RCC 7860 (cell line): ENCODE measurements at regions not wholly inside any gene's neighbourhood (a gene's known extent, or its start where the extent isn't known, plus 50 kb on each side); places are given as distances from the start of the nearest gene placed in this dataset.

ENCODE experiments used
- DNase-seq: peaks from one replicate; pipeline ENCODE4 v3.0.0-alpha.2; 2015; ENCODE audit warnings: low spot score
- FAIRE-seq: peaks from 2 replicates; lab custom pipeline; 2012; peaks lifted over from hg19 to GRCh38; lab: Jason Lieb, UNC

DNA sequence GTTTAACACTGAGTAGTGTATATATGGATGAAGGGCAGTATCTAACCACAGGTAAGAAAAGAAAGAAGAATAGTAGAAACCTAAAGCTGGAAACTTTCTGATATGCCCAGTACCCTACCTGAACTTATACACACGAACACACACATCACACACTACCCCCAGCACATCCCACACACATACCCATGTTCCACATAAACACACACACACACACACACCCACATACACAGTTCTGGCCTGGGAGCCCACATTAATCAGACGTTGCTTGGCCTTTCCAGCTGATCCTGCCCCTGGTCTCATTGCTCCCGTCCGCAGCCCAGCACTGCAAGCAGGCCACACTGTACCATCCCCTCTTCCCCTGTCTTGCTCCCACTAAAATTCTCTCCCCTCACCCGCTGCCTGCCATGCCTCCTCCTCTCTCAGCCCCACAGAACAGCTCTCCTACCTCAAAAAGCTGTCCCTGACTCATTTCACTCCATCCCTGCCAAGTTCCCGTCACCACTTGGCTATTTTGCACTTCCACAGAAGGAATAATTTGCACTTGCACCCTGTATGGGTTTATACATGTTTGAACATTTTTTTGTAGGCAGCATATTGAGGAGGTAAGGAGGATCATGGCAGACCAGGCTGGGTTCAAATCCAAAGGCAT is 185.8 kb upstream of the PPP2R3A start:
- FAIRE-seq (no peak), DNase-seq (no peak)

DNA sequence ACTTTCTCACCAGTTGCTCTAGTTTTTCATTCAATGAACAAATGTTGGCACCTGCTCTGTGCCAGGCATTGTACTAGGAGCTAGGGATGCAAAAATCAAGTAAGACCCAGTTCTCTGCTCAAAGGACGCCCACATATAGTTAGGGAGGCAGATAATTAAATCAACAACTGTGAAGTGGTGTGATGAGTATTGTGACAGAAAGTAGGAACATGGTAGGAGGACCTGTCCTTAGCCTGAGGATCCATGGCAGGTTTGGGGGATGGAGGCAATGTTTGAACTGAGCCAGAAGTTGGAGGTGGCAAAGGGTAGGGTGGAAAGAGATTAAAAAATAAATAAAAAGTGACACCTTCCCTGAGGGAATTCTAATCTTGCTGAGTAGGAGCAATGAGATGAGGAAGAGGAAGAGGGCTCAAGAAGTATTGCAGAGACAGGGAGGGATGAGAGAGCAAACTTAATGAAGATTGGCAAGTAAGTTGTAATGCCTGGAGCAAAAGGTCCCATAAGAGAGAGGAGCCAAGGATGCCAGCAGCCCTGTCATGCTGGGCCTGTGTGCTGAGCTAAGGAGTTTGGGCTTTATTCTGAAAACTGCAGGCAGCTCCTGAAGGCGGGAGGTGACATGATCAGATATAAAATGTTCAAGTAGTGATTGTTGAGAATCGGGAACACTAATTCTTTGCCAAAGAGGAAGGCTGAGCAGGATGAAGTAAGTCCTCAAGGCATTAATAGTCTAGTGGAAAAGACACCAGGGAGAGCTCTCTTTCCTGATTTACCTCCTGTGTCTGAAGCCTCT is 184.3 kb upstream of the PPP2R3A start:
- FAIRE-seq (no peak), DNase-seq (no peak)

DNA sequence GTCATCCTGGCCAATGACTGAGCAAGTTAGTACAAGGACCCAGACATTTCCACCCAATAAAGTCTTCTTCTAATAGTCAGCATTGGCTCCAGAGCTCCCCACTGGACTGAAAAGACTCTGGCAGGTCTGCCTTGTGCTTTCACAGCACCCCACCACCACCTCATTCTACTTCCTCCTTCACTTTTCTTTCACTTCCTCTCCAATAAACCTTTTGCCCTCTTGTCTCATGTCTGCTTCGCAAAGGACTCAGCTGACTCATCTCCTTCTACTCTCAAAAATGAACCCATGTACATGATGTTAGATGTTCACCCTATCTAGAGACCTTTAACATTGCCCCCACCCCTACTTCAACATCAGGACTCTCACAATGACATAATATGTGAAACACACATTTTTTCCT is 181.0 kb upstream of the PPP2R3A start:
- FAIRE-seq (no peak), DNase-seq (no peak)

DNA sequence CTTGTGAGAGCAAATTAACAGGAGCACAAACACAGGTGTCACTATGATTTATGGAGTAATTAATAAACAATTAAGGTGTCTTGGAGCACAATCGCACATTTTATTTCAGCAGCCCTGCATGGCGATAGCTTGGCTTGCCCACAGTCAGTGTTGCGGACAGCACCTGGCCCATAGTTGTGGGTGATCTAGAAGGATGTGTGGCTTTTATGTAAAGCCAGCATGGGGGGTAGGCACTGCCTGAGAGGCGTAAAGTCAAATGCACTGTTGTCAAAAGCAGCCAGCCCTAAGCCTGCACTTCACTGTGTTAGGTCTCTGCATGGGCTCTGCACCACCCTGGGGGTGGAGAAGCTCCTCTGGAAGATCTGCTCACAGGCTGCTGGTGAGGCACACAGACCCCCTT is 177.4 kb upstream of the PPP2R3A start:
- DNase-seq (no peak), FAIRE-seq (no peak)

DNA sequence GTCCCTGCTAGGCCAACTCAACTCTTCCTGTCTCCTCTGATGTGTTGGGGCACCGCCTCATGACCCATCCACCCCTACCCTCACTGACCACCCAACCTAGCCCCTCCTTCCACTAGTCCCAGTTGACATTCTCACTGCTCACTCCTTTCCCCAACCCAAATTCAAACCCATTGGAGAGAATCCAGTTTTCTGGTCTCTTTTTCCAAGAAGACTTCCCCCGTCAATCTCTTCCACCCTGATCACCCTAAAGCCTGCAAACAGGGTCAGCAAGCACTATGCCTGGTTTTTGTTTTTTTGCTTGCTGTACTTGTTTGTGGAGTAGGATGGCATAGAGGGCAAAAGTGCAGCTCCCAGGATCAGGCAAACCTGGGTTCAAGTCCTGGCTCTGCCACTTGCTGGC is 176.6 kb upstream of the PPP2R3A start:
- DNase-seq (no peak), FAIRE-seq (no peak)

DNA sequence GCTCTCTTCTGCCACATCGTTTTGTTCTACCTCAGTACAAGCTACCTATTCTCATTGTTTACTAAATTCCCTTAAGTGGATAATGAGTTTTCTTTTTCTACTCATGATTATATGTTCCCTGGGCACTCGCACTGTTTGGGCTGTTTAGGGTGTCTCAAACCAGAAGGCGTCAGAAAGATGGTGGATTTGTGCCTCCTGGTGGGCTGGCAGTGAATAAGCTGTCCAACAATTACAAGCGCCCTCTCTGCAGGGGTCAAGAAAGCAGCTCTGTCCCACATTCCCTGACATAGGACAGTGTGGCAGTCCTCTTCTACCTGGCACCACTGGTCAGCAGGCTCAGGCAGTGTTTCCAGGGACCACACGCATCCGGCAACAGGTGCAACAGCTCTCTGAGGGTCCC is 173.4 kb upstream of the PPP2R3A start:
- DNase-seq = no peak

DNA sequence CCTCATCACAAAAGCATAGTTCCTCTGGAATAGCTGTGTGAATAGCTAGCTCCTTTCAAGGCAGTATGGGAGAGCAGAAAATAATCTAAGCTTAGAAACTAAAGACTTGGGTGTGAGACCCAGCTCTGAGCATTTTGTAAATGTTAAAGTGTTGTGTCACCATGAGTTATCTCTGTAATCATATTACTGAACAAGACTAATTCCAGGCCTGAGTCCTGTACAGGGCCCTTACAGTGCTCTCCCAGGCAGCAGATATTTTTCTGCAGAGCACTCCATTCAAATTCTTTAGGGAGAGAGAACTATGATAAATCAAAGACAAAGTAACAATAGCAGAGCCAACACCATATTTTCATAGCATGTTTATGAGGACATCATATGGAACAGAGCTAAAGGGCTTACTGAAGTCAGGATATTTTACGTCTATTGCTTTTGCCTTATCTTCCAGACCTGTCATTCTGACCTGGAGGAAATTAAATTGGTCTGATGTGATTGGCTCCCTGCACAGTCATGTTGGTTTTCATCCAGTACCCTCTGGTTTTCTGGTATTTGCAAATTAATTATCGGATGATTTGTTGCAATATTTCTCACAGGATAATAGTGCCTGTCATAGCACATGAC is 172.6 kb upstream of the PPP2R3A start:
- FAIRE-seq = no peak

More for the DNA sequence above, 173.4 kb upstream of the PPP2R3A start:
- no peak for FAIRE-seq

DNA sequence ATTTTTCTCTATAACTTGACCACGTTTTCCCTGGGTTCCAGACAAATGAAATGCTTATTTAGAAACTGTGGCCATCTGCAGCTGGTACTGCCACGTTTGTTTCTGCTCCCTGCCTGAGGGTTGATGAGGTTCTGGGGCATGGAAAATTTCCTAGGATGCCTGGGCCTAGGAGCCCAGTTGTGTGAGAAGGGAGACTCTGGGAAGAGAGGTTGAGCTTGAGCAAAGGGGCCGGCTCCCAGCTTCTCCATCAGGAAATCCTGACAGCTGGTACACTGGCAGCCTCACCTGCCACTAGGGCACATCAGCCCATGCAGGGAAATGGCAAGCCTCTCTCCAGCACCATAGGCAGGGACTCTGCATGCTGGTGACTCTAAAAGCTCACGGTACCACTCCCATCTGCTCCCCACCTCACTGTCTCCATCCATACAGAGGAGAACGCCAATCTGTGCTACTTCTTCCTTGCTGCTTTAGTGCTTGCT is 165.4 kb upstream of the PPP2R3A start:
- DNase-seq (no peak), FAIRE-seq (no peak)

More for the DNA sequence above, 172.6 kb upstream of the PPP2R3A start:
- no peak for DNase-seq

DNA sequence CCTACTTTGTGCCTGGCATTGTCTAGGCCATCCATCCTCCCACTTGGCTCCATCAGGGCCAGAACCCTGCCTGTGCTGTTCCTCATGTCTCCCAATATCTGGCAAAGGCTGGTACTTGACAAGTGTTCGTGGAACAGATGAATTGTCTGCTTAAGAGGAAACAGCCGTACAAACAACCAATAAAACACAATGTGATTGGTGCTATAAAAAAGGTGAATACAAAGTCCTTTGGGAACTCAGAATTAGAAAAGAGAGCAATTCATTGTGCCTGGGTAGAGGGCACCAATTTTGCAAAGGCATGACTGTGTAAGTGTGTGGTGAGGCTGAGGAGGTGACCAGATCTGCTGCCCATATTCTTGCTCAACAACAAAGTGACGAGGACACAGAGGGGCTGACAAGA is 164.5 kb upstream of the PPP2R3A start:
- DNase-seq (no peak), FAIRE-seq (no peak)

DNA sequence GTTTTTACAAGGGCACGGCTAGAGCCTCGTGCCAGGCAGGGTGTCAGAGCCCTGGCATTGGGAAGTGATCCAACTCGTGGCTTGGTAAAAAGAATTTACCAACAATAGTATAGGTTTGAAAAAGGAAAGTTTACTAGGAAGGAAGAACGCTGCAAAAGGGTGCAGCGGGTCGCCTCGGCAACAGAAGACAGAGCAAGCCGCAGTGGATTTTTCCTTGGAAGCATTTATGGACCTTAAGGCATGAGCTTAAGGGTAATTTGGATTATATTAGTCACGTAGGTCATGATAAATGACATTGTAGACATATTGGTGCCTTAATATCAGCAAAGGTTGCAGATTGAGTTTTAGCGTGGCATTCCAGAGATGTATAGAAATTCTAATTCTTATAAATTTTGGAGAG is 163.4 kb upstream of the PPP2R3A start:
- DNase-seq (no peak), FAIRE-seq (no peak)

DNA sequence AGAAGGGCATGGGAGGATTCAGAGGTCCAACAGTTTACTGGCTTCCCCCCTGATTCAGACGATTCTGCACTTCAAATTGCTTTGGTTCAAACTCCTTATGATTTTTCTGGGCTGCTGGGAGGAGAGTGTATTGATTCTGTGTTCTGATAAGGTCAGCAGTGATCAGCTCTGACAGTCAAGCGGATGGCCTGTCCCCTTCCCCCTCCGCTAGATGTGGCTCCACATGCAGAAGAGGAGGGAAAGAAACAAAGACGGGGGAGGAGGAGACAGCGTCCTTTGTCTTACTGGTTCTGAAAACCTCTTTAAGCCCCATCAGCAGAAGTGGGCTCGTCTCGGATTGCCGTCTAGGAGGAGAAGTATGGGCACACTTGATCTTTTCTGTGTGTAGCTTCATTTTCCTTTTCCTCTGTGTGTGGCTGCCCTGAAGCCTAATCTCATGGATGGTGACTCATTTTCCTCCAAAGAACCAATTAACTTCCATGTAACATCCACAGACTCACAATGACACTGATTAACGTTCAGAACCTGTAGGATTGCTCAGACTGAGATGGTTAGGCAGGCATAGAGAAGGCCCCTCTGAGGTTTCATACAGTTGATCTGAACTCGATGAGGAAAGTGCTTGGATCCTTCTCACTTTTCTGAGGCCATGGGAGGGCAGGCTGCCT is 162.4 kb upstream of the PPP2R3A start:
- FAIRE-seq (no peak), DNase-seq (peak; percentile 23)

DNA sequence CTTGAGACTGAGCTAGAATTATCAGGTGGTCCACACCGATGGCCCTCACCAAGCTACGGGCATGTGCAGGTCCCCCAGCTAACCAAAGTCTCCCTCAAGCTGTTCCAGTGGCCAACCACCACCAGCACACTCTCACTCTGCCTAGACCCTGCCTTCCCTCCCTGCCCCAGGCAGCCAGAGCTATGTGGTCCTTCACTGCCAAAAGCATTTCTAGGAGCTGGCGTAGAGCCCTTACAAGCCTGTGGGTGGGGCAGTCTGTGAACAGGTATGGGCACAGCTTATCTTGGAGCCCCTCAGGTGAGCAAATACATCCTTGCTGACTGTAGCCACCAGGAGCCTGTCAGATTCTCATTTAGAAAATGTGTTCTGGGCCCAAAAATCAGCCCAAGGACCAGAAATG is 159.8 kb upstream of the PPP2R3A start:
- FAIRE-seq = no peak
- DNase-seq = no peak

DNA sequence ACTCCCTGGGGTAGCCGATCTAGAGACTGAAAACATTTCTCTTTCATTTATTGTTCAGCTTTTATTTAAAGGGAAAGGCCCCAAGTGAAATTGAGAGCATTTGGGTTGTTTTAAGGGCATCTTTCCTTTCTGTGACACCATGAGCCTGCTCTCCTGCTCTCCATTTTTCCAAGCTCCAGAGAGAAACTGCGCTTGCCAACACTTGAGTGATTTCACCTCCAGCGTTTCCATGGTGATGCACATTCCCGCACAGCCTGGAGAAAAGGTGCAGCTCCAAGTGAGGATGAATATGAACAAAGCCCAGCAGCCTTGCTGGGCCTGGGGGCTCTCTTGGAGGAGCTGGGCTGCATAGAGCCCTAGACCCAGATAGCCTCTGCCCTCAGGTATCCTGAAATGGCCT is 159.2 kb upstream of the PPP2R3A start:
- no peak for FAIRE-seq
- no peak for DNase-seq

DNA sequence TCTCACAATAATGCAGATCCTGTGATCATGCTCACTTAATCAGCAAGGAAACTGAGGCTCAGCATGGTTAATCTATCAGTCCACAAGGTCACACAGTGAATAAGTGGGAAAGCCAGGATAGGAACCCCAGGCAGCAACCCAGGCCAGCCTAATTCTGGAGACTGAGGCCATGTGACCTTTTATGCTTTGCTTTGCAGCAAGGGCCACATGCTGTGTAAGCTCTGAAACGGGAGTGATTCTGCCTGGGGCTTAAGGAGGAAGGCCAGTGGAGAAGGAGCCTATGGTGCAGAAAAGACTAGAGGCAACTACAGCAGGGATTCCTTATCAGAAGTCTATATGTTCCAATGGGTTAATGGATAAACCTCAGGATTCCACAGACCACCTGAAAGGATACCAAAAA is 157.6 kb upstream of the PPP2R3A start:
- FAIRE-seq (no peak), DNase-seq (no peak)

DNA sequence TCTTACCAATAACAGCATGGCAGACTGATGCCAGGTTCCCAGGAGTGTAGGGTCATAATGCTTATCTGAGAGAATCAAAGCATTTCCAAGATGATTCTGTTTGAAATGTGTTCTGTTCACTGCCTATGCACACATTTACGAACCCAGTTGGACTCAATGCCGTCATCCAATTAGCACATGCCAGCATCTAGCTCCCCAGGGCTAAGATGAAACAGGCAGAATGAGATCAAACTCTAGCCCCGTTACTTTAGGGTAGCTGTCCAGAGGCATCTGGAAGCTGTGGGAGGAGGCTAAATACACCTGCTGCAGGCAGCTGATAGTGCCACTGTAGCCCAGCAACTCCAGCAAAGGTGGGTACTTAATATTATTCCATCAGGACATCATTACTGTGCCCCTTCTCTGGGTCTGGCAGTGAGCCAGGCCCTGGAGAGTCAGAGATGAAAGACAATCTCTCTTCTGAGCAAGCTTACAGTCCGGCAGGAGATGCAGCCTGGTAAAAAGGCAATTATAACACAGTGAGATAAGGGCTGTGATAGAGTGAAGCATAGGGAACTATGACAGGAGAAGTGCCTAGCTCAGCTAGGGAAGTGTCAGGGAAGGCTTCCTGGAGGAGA is 156.4 kb upstream of the PPP2R3A start:
- FAIRE-seq (no peak), DNase-seq (no peak)

DNA sequence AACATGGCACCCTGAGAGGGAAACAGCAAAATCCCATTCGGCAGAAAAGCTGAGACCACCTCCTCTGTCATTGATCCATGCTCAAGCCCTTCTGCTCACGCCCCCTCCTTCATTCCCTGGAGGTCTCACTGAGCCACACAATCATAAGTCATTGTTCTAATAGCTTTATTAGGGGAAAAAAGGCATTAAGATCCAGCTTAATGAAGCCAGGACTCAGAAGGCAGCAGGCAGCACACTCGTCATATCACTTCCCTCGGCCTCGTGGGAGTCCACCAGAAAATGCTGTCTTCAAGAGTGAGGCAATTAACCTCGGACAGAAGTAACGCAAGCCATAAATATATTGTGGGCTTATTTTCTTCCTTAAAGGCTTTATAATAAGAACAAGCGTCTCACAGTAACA is 153.9 kb upstream of the PPP2R3A start:
- no peak for DNase-seq
- FAIRE-seq = no peak

DNA sequence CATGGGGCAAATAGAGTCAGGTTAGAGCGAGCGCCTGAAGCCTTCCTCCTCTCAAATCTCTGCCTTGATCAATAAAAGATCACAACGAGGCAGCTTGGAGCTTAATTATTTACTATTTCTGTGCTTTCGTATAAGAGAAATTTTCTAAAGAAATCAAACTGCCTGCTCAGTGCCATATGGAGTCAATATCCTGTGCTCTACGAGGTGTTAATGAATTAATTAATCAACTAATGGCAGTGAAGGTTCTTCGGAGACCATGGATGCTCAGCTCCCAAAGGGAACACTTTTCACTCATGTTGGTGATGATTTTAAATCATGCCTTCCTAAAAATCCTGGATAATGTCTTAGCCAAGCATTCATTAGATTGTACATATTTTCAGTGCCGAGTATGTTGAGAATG is 153.5 kb upstream of the PPP2R3A start:
- DNase-seq (no peak), FAIRE-seq (no peak)

DNA sequence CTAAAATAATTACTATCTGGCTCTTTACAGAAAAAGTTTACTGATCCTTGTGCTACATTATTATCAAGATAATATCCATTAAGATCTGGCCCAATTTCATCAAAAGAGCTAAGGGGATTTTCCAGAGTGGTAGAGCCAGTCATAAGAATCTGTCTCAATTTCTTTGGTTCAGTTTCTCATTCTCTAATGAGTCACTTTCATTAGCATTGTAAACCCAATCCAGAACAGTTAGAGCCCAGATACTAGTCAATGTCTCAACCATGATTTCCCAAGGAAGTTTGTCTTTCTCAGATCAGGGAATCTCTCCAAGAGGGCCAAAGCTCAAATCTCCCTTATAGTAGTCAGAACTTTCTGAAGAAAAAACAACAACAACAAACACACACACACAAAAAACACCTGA is 131.1 kb upstream of the PPP2R3A start:
- FAIRE-seq (no peak), DNase-seq (no peak)

DNA sequence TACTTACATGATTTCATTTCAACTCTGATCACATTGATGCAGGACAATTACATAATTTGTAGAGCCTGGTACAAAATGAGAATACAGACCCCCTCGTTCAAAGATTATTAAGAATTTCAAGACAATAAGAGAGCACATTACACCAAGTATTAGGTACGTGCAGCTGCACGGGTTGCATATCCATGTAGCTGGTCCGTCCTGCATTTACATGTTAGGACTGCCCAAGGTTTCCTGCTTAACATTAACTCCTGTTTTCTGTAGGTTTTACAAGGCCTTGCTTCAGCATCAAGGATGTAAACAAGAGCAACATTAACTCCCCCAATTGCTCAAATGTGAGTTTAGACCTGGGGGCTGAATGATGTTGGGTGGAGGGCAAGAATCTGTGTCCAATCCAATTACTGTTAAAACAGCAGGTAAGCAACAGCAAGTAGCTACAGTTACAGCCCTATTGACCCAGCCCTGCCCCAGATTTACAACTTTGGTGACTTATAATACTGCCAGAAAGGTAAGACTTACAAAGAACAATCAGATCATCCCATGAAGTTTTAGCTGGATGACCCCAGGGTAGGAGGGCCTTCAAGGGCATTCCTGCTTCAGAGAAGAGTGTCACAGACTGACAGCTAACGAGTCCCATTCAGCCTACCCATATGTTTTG is 127.4 kb upstream of the PPP2R3A start:
- FAIRE-seq (no peak), DNase-seq (no peak)

DNA sequence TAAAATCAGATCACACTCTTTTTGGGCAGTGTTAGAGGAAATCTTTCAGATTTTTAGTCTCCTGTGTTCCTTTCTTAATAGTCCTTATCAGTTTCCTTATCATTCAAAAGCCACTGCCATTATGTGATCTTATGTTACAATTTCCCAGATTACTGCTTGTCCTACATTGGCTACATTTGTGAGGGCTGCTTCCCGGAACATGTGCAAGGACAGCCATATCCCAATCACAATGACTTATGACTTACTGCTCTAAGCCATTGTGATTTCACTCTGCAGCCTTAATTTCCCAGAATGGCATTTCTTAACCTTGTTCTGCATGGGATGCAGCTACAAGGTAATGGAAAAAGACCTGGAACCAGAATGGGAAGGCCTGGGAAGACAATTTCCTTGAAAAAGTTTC is 125.1 kb upstream of the PPP2R3A start:
- FAIRE-seq = no peak
- DNase-seq = no peak

DNA sequence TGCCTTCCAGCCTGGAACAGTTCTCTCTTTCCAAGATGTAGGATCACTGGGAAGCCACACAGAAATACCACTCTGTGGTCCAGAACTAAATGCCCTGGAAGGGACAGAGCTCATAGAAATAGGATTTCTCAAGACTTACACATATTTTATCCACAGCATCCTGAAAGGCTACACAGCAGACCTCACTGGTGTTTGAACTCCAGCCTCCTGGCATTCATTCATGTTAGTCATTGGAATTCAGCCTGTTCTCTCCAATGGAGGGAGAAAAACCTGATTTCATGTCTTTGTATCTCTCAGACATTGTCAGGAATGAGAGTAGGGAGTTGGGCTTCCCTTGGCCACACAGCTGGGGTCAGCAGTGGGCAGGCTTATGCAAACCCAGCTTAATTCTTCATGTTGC is 121.1 kb upstream of the PPP2R3A start:
- FAIRE-seq = no peak

More for the DNA sequence above, 121.1 kb upstream of the PPP2R3A start:
- no peak for DNase-seq
